Tibial nerve (tissue), 4 donors: ENCODE measurements at regions not wholly inside any gene's neighbourhood (a gene's known extent, or its start where the extent isn't known, plus 50 kb on each side); places are given as distances from the start of the nearest gene placed in this dataset.

Experiments used
- CTCF ChIP-seq, 5 experiments: fragments of 200-600 bp in 3 of 5; fragments of 450-650 bp in 2 of 5; sonication (generic) in 3 of 5; IDR thresholded peaks; one replicate each; pipeline ENCODE4 v1.5.1; 2016 to 2019; ENCODE audit warnings: antibody characterized with exemption in 5 of 5, mild to moderate bottlenecking in 3 of 5, moderate library complexity in 2 of 5
- EP300 ChIP-seq, 2 donors: sonication (generic); formaldehyde crosslinking; IDR thresholded peaks; one replicate each; pipeline ENCODE4 v1.6.1; 2017; ENCODE audit warnings: antibody characterized with exemption in 2 of 2, mild to moderate bottlenecking in 1 of 2
- POLR2A ChIP-seq, 2 donors: fragments of 450-650 bp; IDR thresholded peaks; one replicate each; pipeline ENCODE4 v1.6.1; 2017; ENCODE audit warnings: antibody characterized with exemption in 2 of 2, mild to moderate bottlenecking in 2 of 2, moderate library complexity in 2 of 2

DNA sequence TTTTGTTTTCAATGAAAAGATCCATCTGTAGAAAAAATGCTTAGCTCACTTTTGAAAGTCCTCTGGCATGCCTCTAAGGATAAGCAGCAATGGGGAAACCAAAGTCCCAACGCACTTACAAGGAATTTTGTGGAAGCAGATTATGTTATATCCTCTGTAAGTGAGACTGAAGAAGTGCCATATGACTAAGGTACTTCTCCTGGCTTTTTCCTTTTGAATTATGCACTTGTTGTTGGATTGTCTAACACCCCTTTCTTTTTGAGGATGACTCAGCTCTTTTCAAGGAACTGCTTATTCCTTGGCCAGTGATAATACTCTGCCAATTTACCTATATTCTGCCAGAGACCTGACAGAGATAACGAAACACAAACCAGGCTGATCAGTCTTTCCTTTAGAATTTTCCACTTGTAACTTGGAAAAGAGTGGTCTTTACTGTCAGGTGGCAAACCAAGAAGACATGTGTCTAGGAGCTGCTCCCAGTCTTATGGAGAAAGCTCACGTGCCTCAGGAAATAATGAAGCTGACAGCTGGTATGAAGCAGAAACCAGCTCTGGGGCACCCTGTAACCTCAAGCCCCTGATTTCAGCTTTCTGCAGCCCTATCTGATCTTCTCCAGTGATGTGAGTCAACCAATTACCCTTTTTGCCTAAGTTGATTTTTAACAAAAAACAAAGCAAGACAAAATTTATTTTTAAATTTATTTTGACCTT is 290.8 kb upstream of the FBXL7 start:
- TF ChIP-seq CTCF (IDR thresholded peaks at IDR 0.05): no peak
- no peak for TF ChIP-seq POLR2A (IDR thresholded peaks at IDR 0.05)
- no peak for TF ChIP-seq EP300 (IDR thresholded peaks at IDR 0.05)
